ENCODE measurements at regions not wholly inside any gene's neighbourhood (a gene's known extent, or its start where the extent isn't known, plus 50 kb on each side); places are given as distances from the start of the nearest gene placed in this dataset.

DNA sequence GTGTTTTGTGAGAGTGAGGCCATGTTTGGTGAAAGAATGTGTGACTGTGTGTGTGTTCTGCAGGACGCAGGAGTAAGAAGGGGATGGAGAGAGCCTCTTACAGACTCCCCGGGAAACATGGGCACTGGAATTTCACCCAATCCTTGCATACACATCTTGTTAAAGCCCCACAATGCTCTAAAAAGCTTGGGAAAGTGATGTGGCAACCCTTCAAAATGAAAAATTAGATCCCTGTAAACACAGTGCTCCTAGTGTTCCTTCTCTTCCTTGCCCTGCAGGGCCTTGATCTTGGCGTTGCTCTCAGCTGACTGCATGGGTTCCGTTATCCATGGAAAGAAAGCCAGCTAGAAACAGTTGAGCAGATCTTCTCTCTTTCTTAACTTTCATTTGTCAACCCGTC lies 701.7 kb downstream of the SEMA5A start:
- TF ChIP-seq EP300 (IDR thresholded peaks at IDR 0.05): no peak
- TF ChIP-seq RCOR1 (IDR thresholded peaks at IDR 0.05; ENCODE audit: low read depth, low read length): no peak
- TF ChIP-seq, protein P1, sequence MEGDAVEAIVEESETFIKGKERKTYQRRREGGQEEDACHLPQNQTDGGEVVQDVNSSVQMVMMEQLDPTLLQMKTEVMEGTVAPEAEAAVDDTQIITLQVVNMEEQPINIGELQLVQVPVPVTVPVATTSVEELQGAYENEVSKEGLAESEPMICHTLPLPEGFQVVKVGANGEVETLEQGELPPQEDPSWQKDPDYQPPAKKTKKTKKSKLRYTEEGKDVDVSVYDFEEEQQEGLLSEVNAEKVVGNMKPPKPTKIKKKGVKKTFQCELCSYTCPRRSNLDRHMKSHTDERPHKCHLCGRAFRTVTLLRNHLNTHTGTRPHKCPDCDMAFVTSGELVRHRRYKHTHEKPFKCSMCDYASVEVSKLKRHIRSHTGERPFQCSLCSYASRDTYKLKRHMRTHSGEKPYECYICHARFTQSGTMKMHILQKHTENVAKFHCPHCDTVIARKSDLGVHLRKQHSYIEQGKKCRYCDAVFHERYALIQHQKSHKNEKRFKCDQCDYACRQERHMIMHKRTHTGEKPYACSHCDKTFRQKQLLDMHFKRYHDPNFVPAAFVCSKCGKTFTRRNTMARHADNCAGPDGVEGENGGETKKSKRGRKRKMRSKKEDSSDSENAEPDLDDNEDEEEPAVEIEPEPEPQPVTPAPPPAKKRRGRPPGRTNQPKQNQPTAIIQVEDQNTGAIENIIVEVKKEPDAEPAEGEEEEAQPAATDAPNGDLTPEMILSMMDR (IDR thresholded peaks at IDR 0.05): no peak
- TF ChIP-seq, protein P2, sequence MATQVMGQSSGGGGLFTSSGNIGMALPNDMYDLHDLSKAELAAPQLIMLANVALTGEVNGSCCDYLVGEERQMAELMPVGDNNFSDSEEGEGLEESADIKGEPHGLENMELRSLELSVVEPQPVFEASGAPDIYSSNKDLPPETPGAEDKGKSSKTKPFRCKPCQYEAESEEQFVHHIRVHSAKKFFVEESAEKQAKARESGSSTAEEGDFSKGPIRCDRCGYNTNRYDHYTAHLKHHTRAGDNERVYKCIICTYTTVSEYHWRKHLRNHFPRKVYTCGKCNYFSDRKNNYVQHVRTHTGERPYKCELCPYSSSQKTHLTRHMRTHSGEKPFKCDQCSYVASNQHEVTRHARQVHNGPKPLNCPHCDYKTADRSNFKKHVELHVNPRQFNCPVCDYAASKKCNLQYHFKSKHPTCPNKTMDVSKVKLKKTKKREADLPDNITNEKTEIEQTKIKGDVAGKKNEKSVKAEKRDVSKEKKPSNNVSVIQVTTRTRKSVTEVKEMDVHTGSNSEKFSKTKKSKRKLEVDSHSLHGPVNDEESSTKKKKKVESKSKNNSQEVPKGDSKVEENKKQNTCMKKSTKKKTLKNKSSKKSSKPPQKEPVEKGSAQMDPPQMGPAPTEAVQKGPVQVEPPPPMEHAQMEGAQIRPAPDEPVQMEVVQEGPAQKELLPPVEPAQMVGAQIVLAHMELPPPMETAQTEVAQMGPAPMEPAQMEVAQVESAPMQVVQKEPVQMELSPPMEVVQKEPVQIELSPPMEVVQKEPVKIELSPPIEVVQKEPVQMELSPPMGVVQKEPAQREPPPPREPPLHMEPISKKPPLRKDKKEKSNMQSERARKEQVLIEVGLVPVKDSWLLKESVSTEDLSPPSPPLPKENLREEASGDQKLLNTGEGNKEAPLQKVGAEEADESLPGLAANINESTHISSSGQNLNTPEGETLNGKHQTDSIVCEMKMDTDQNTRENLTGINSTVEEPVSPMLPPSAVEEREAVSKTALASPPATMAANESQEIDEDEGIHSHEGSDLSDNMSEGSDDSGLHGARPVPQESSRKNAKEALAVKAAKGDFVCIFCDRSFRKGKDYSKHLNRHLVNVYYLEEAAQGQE (IDR thresholded peaks at IDR 0.05): no peak
